ENCODE measurements at regions not wholly inside any gene's neighbourhood (a gene's known extent, or its start where the extent isn't known, plus 50 kb on each side); places are given as distances from the start of the nearest gene placed in this dataset.
"Not testable (repeated sequence)": the region's sequence is repeated elsewhere in the genome, so short reads cannot be mapped to it uniquely, and the experiment has no call there.

GRCh38 chr2:150208689-150209088, 278.8 kb downstream of the RND3 start:
- no peaks in the 10 kb centered on the region for H3K36me3 ChIP-seq (ENCODE audit: control insufficient read depth in 4 of 4, insufficient read depth in 4 of 4, low read length in 3 of 4)
- no peaks in the 10 kb centered on the region for H3K4me1 ChIP-seq (ENCODE audit: control extremely low read depth in 1 of 4, control insufficient read depth in 4 of 4, insufficient read depth in 4 of 4, low read length in 3 of 4)
- no peak overlapping the region for H3K27ac ChIP-seq (ENCODE audit: insufficient read depth in 1 of 2, low read depth in 1 of 2, low read length in 2 of 2, poor library complexity in 1 of 2, severe bottlenecking in 2 of 2)
- POLR2A ChIA-PET = no interaction called here
- no peaks in the 10 kb centered on the region for H3K27me3 ChIP-seq (replicated peaks in 2 of 5; ENCODE audit: control insufficient read depth in 4 of 5, insufficient read depth in 5 of 5, low read length in 4 of 5)
- 80% methylated on average over 2 of the region's 4 CpGs for WGBS (ENCODE audit: insufficient coverage)
- CTCF ChIA-PET = no interaction called here
- no peak for DNase-seq
- no peak overlapping the region for H3K4me3 ChIP-seq (ENCODE audit: control insufficient read depth in 1 of 7, extremely low read depth in 1 of 7, insufficient read depth in 4 of 7, low read depth in 2 of 7, low read length in 6 of 7)
- H3K9me3 ChIP-seq (ENCODE audit: control extremely low read depth in 1 of 5, control insufficient read depth in 4 of 5, insufficient read depth in 2 of 5, low read depth in 1 of 5, low read length in 4 of 5) = no peaks in the 10 kb centered on the region

DNA sequence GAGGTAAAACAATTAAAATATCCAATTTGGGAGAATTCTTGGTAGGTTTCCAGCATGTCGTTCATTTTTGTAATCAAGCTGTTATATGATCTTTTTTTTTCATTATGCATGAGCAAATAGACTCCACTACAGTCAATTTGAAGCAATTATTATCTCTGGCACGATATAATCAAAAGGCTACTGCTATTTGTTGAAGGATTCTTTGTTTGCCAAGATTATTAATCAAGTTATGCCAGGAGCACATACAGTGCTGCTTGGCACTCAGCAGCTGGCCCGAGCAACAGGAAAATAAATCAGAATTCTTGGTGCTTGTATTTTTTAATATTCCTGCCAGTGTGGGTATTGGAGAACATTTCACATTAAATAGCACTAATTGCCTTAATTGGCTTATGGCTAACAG, 279.5 kb downstream of the RND3 start:
- ChIA-PET POLR2A (no interaction called here), CTCF (no interaction called here)
- H3K4me3 ChIP-seq (ENCODE audit: control insufficient read depth in 1 of 7, extremely low read depth in 1 of 7, insufficient read depth in 4 of 7, low read depth in 2 of 7, low read length in 6 of 7) = no peak overlapping the region
- no peak overlapping the region for H3K27ac ChIP-seq (ENCODE audit: insufficient read depth in 1 of 2, low read depth in 1 of 2, low read length in 2 of 2, poor library complexity in 1 of 2, severe bottlenecking in 2 of 2)
- WGBS (ENCODE audit: insufficient coverage) = 86% methylated on average over 1 of the region's 3 CpGs
- no peaks in the 10 kb centered on the region for H3K36me3 ChIP-seq (ENCODE audit: control insufficient read depth in 4 of 4, insufficient read depth in 4 of 4, low read length in 3 of 4)
- H3K9me3 ChIP-seq (ENCODE audit: control extremely low read depth in 1 of 5, control insufficient read depth in 4 of 5, insufficient read depth in 2 of 5, low read depth in 1 of 5, low read length in 4 of 5) = no peaks in the 10 kb centered on the region
- no peaks in the 10 kb centered on the region for H3K4me1 ChIP-seq (ENCODE audit: control extremely low read depth in 1 of 4, control insufficient read depth in 4 of 4, insufficient read depth in 4 of 4, low read length in 3 of 4)
- no peaks in the 10 kb centered on the region for H3K27me3 ChIP-seq (replicated peaks in 2 of 5; ENCODE audit: control insufficient read depth in 4 of 5, insufficient read depth in 5 of 5, low read length in 4 of 5)
- no peak for DNase-seq

DNA sequence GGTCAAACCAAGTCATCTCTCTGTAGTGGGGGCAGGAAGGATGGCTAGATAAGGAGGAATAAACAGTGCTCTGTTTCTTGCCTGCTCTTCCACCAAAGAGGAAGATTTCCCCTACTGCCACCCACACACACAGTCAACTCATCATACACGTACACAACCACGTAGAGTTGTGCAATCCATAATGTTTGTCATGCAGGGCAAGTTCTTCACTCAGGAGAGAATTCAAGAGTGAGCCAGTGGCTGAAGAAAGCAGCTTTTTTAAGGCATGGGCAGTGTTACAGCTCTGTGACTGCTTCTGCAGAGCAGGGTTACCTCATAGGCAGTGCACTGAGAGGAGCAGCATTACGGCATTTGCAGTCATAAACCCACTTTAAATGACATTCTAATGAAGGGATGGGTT, 283.0 kb downstream of the RND3 start:
- no peaks in the 10 kb centered on the region for H3K9me3 ChIP-seq (ENCODE audit: control extremely low read depth in 1 of 5, control insufficient read depth in 4 of 5, insufficient read depth in 2 of 5, low read depth in 1 of 5, low read length in 4 of 5)
- CTCF ChIA-PET = no interaction called here
- H3K4me1 ChIP-seq (ENCODE audit: control extremely low read depth in 1 of 4, control insufficient read depth in 4 of 4, insufficient read depth in 4 of 4, low read length in 3 of 4) = no peaks in the 10 kb centered on the region
- H3K27ac ChIP-seq (ENCODE audit: insufficient read depth in 1 of 2, low read depth in 1 of 2, low read length in 2 of 2, poor library complexity in 1 of 2, severe bottlenecking in 2 of 2) = no peak overlapping the region
- no peak for DNase-seq
- H3K36me3 ChIP-seq (ENCODE audit: control insufficient read depth in 4 of 4, insufficient read depth in 4 of 4, low read length in 3 of 4) = no peaks in the 10 kb centered on the region
- 79% methylated on average over 2 of the region's 3 CpGs for WGBS (ENCODE audit: insufficient coverage)
- H3K27me3 ChIP-seq (replicated peaks in 2 of 5; ENCODE audit: control insufficient read depth in 4 of 5, insufficient read depth in 5 of 5, low read length in 4 of 5) = no peaks in the 10 kb centered on the region
- no peak overlapping the region for H3K4me3 ChIP-seq (ENCODE audit: control insufficient read depth in 1 of 7, extremely low read depth in 1 of 7, insufficient read depth in 4 of 7, low read depth in 2 of 7, low read length in 6 of 7)
- POLR2A ChIA-PET = no interaction called here

DNA sequence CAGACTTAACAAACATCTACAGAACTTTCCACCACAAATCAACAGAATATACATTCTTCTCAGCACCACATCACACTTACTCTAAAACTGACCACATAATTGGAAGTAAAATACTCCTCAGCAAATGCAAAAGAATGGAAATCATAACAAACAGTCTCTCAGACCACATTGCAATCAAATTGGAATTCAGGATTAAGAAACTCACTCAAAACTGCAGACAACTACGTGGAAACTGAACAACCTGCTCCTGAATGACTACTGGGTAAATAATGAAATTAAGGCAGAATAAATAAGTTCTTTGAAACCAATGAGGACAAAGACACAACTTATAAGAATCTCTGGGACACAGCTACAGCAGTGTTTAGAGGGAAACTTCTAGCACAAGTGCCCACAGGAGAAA, 292.7 kb downstream of the RND3 start:
- H3K9me3 ChIP-seq (ENCODE audit: control extremely low read depth in 1 of 5, control insufficient read depth in 4 of 5, insufficient read depth in 2 of 5, low read depth in 1 of 5, low read length in 4 of 5); DNase-seq; H3K36me3 ChIP-seq (ENCODE audit: control insufficient read depth in 4 of 4, insufficient read depth in 4 of 4, low read length in 3 of 4); CTCF ChIA-PET; H3K4me1 ChIP-seq (ENCODE audit: control extremely low read depth in 1 of 4, control insufficient read depth in 4 of 4, insufficient read depth in 4 of 4, low read length in 3 of 4); H3K27me3 ChIP-seq (replicated peaks in 2 of 5; ENCODE audit: control insufficient read depth in 4 of 5, insufficient read depth in 5 of 5, low read length in 4 of 5); POLR2A ChIA-PET; H3K27ac ChIP-seq (ENCODE audit: insufficient read depth in 1 of 2, low read depth in 1 of 2, low read length in 2 of 2, poor library complexity in 1 of 2, severe bottlenecking in 2 of 2); H3K4me3 ChIP-seq (ENCODE audit: control insufficient read depth in 1 of 7, extremely low read depth in 1 of 7, insufficient read depth in 4 of 7, low read depth in 2 of 7, low read length in 6 of 7): not testable (repeated sequence)
- no CpG with 5 or more reads among the region's 1 CpG for WGBS (ENCODE audit: insufficient coverage)

DNA sequence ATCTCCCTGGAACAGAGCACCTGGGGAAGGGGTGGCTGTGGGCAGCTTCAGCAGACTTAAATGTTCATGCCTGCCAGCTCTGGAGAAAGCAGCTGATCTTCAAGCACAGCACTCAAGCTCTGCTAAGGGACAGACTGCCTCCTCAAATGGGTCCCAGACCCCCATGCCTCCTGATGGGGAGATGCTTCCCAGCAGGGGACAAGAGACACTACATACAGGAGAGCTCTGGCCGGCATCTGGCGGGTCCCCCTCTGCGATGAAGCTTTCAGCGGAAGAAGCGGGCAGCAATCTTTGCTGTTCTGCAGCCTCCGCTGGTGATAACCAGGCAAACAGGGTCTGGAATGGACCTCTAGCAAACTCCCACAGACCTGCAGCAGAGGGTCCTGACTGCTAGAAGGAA, 294.8 kb downstream of the RND3 start:
- Histone ChIP-seq H3K9me3 (ENCODE audit: control extremely low read depth in 1 of 5, control insufficient read depth in 4 of 5, insufficient read depth in 2 of 5, low read depth in 1 of 5, low read length in 4 of 5) (peaks cover 0 to 5% (median 0%) of the 10 kb centered on the region in 5 experiments), H3K36me3 (ENCODE audit: control insufficient read depth in 4 of 4, insufficient read depth in 4 of 4, low read length in 3 of 4) (no peaks in the 10 kb centered on the region), H3K27me3 (replicated peaks in 2 of 5; ENCODE audit: control insufficient read depth in 4 of 5, insufficient read depth in 5 of 5, low read length in 4 of 5) (no peaks in the 10 kb centered on the region), H3K4me1 (ENCODE audit: control extremely low read depth in 1 of 4, control insufficient read depth in 4 of 4, insufficient read depth in 4 of 4, low read length in 3 of 4) (no peaks in the 10 kb centered on the region), H3K27ac (ENCODE audit: insufficient read depth in 1 of 2, low read depth in 1 of 2, low read length in 2 of 2, poor library complexity in 1 of 2, severe bottlenecking in 2 of 2) (no peak overlapping the region), H3K4me3 (ENCODE audit: control insufficient read depth in 1 of 7, extremely low read depth in 1 of 7, insufficient read depth in 4 of 7, low read depth in 2 of 7, low read length in 6 of 7) (no peak overlapping the region)
- 96% methylated on average over 6 of the region's 6 CpGs for WGBS (ENCODE audit: insufficient coverage)
- ChIA-PET CTCF (no interaction called here), POLR2A (no interaction called here)
- no peak for DNase-seq

DNA sequence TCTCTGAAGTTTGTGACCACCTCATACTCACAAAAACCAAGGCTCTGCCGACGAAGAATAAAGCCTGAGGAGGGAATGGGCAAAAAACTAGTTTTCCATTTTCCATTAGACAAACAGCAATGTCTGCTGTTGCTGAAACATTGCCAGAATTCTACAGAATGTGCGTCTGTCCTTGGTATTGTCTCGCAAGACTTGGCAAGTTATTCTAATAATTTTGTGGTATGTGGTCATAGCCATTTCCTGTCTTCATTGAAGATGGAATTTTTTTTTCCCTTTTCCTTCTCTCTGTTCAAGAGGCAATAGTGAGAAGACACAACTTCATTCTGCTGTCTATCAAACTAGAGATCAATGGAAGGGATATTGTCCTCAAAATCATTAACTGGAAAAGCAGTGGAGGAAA, 296.1 kb downstream of the RND3 start:
- Histone ChIP-seq H3K4me1 (ENCODE audit: control extremely low read depth in 1 of 4, control insufficient read depth in 4 of 4, insufficient read depth in 4 of 4, low read length in 3 of 4) (no peaks in the 10 kb centered on the region), H3K27ac (ENCODE audit: insufficient read depth in 1 of 2, low read depth in 1 of 2, low read length in 2 of 2, poor library complexity in 1 of 2, severe bottlenecking in 2 of 2) (no peak overlapping the region), H3K9me3 (ENCODE audit: control extremely low read depth in 1 of 5, control insufficient read depth in 4 of 5, insufficient read depth in 2 of 5, low read depth in 1 of 5, low read length in 4 of 5) (peaks cover 0 to 7% (median 0%) of the 10 kb centered on the region in 5 experiments), H3K4me3 (ENCODE audit: control insufficient read depth in 1 of 7, extremely low read depth in 1 of 7, insufficient read depth in 4 of 7, low read depth in 2 of 7, low read length in 6 of 7) (no peak overlapping the region), H3K27me3 (replicated peaks in 2 of 5; ENCODE audit: control insufficient read depth in 4 of 5, insufficient read depth in 5 of 5, low read length in 4 of 5) (no peaks in the 10 kb centered on the region), H3K36me3 (ENCODE audit: control insufficient read depth in 4 of 4, insufficient read depth in 4 of 4, low read length in 3 of 4) (no peaks in the 10 kb centered on the region)
- DNase-seq = no peak
- 100% methylated on average over 2 of the region's 4 CpGs for WGBS (ENCODE audit: insufficient coverage)
- ChIA-PET POLR2A (no interaction called here), CTCF (no interaction called here)

- peaks cover 0 to 7% (median 0%) of the 10 kb centered on the region in 5 experiments for H3K9me3 ChIP-seq (ENCODE audit: control extremely low read depth in 1 of 5, control insufficient read depth in 4 of 5, insufficient read depth in 2 of 5, low read depth in 1 of 5, low read length in 4 of 5)
- 100% methylated on average over 1 of the region's 1 CpG for WGBS (ENCODE audit: insufficient coverage)
- H3K27me3 ChIP-seq (replicated peaks in 2 of 5; ENCODE audit: control insufficient read depth in 4 of 5, insufficient read depth in 5 of 5, low read length in 4 of 5) = no peaks in the 10 kb centered on the region
- H3K4me1 ChIP-seq (ENCODE audit: control extremely low read depth in 1 of 4, control insufficient read depth in 4 of 4, insufficient read depth in 4 of 4, low read length in 3 of 4) = no peaks in the 10 kb centered on the region
- CTCF ChIA-PET = no interaction called here
- no peak for DNase-seq
- H3K27ac ChIP-seq (ENCODE audit: insufficient read depth in 1 of 2, low read depth in 1 of 2, low read length in 2 of 2, poor library complexity in 1 of 2, severe bottlenecking in 2 of 2) = no peak overlapping the region
- H3K36me3 ChIP-seq (ENCODE audit: control insufficient read depth in 4 of 4, insufficient read depth in 4 of 4, low read length in 3 of 4) = no peaks in the 10 kb centered on the region
- POLR2A ChIA-PET = no interaction called here
- H3K4me3 ChIP-seq (ENCODE audit: control insufficient read depth in 1 of 7, extremely low read depth in 1 of 7, insufficient read depth in 4 of 7, low read depth in 2 of 7, low read length in 6 of 7) = no peak overlapping the region
Observed at GRCh38 chr2:150190546-150190945, 296.9 kb downstream of the RND3 start.

DNA sequence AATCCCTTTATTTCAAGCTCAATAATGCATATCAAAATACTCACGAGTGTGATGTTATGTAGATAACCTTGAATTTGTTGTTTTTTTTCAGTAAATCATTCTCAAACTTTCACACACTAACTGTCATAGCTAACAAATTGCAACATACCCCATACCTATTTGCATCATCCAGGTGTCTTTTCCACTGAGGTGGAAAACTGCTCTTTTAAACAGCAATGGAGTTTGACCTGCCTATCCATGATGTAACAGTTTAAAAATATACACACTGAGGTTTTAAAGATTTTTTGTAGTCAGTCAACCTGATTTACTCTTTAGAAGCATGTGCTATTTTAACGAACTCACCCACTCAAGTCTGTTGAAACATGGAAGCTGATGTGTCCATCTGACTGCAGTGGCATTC, 298.7 kb downstream of the RND3 start:
- Histone ChIP-seq H3K4me1 (ENCODE audit: control extremely low read depth in 1 of 4, control insufficient read depth in 4 of 4, insufficient read depth in 4 of 4, low read length in 3 of 4) (no peaks in the 10 kb centered on the region), H3K4me3 (ENCODE audit: control insufficient read depth in 1 of 7, extremely low read depth in 1 of 7, insufficient read depth in 4 of 7, low read depth in 2 of 7, low read length in 6 of 7) (no peak overlapping the region), H3K27me3 (replicated peaks in 2 of 5; ENCODE audit: control insufficient read depth in 4 of 5, insufficient read depth in 5 of 5, low read length in 4 of 5) (no peaks in the 10 kb centered on the region), H3K36me3 (ENCODE audit: control insufficient read depth in 4 of 4, insufficient read depth in 4 of 4, low read length in 3 of 4) (no peaks in the 10 kb centered on the region), H3K27ac (ENCODE audit: insufficient read depth in 1 of 2, low read depth in 1 of 2, low read length in 2 of 2, poor library complexity in 1 of 2, severe bottlenecking in 2 of 2) (no peak overlapping the region), H3K9me3 (ENCODE audit: control extremely low read depth in 1 of 5, control insufficient read depth in 4 of 5, insufficient read depth in 2 of 5, low read depth in 1 of 5, low read length in 4 of 5) (peaks cover 0 to 7% (median 0%) of the 10 kb centered on the region in 5 experiments)
- WGBS (ENCODE audit: insufficient coverage) = no CpG with 5 or more reads among the region's 2 CpGs
- POLR2A ChIA-PET = no interaction called here
- CTCF ChIA-PET = no interaction called here
- no peak for DNase-seq

Measured in common myeloid progenitor, CD34-positive (primary cell).